KMS-11 (cell line): ENCODE measurements at regions not wholly inside any gene's neighbourhood (a gene's known extent, or its start where the extent isn't known, plus 50 kb on each side); places are given as distances from the start of the nearest gene placed in this dataset.

ENCODE experiments used
- H2AFZ ChIP-seq: fragments of 200-600 bp; sonication (generic); 2 replicates; pipeline ENCODE4 v1.6.1; 2016; ENCODE audit warnings: antibody characterized with exemption, mixed run types, low read depth
- H3K27ac ChIP-seq: fragments of 200-600 bp; sonication (generic); 2 replicates; pipeline ENCODE4 v1.6.1; 2016; ENCODE audit warnings: mild to moderate bottlenecking, mixed run types
- H3K27me3 ChIP-seq: fragments of 200-600 bp; sonication (generic); 2 replicates; pipeline ENCODE4 v1.6.1; 2017; ENCODE audit warnings: mild to moderate bottlenecking, low read depth, mixed run types, moderate library complexity; ENCODE audit not compliant: insufficient read depth
- H3K36me3 ChIP-seq: fragments of 200-600 bp; sonication (generic); 2 replicates; pipeline ENCODE4 v1.6.1; 2017; ENCODE audit warnings: mild to moderate bottlenecking, mixed run types; ENCODE audit not compliant: insufficient read depth
- H3K4me1 ChIP-seq: fragments of 200-600 bp; sonication (generic); 2 replicates; pipeline ENCODE4 v1.6.1; 2016; ENCODE audit warnings: mild to moderate bottlenecking, low read depth, mixed run types; ENCODE audit not compliant: poor library complexity, severe bottlenecking
- H3K4me2 ChIP-seq: fragments of 200-600 bp; sonication (generic); 2 replicates; pipeline ENCODE4 v1.7.0; 2016; ENCODE audit warnings: mild to moderate bottlenecking, mixed run types
- H3K4me3 ChIP-seq: fragments of 200-600 bp; sonication (generic); IDR thresholded peaks from 2 replicates; pipeline ENCODE4 v1.6.1; 2017; ENCODE audit warnings: low read depth, low read length, mixed read lengths; ENCODE audit not compliant: insufficient read depth
- H3K79me2 ChIP-seq: fragments of 200-600 bp; sonication (generic); 2 replicates; pipeline ENCODE4 v1.6.1; 2016; ENCODE audit warnings: low read depth, mixed run types; ENCODE audit not compliant: insufficient read depth
- H3K9ac ChIP-seq: fragments of 200-600 bp; sonication (generic); 2 replicates; pipeline ENCODE4 v1.6.1; 2016; ENCODE audit warnings: mild to moderate bottlenecking, mixed run types
- H4K20me1 ChIP-seq: fragments of 200-600 bp; sonication (generic); 2 replicates; pipeline ENCODE4 v1.6.1; 2016; ENCODE audit warnings: mild to moderate bottlenecking, mixed run types; ENCODE audit not compliant: insufficient read depth
- TF ChIP-seq, protein P1 (sequence below): fragments of 200-600 bp; sonication (generic); conservative IDR thresholded peaks from 2 replicates; pipeline ENCODE4 v1.6.1; 2017; ENCODE audit warnings: low read depth, mild to moderate bottlenecking, antibody characterized with exemption, low read length, moderate library complexity, mixed read lengths

DNA sequence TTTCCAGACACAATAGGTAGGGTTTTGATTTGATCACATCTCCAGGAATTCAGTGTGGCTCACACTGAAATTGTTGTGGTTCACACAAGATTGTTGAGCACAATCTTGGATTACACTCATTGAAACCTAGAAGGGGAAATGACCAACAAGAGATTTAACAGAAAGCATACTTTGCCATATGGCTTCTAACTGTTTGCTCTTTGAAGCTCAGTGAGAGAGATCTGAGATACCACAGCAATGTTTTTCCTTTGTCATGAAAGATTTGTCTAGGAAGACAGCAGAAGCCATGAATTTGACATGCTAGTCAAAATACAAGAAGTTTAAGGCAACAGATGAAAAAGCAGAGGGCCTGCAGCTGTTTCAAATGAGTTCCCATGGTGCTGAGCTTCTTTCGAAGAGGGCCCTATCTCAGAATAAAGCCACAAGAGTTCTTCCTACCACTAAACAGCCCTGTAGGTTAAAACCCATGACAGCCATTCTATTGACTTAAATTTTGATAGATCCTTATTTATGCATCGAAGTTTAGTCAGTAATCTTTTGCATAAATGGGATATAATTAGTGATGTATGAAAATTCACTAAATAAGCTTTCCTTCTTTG, 650.4 kb downstream of the LTN1 start:
- Histone ChIP-seq H3K36me3 (no peaks in the 10 kb centered on the region), H3K27me3 (no peaks in the 10 kb centered on the region), H3K4me2 (0 out of 2 replicates have a peak overlapping the region, but pooled peaks have one; percentile 4), H3K4me1 (peaks cover 13% of the 10 kb centered on the region), H3K9ac (no peak overlapping the region), H2AFZ (peak overlapping the region; percentile 5; the same call in 1 of the 2 replicates), H3K79me2 (no peaks in the 10 kb centered on the region), H4K20me1 (no peaks in the 10 kb centered on the region), H3K27ac (no peak overlapping the region), H3K4me3 (no peak overlapping the region)
- TF ChIP-seq, protein P1, sequence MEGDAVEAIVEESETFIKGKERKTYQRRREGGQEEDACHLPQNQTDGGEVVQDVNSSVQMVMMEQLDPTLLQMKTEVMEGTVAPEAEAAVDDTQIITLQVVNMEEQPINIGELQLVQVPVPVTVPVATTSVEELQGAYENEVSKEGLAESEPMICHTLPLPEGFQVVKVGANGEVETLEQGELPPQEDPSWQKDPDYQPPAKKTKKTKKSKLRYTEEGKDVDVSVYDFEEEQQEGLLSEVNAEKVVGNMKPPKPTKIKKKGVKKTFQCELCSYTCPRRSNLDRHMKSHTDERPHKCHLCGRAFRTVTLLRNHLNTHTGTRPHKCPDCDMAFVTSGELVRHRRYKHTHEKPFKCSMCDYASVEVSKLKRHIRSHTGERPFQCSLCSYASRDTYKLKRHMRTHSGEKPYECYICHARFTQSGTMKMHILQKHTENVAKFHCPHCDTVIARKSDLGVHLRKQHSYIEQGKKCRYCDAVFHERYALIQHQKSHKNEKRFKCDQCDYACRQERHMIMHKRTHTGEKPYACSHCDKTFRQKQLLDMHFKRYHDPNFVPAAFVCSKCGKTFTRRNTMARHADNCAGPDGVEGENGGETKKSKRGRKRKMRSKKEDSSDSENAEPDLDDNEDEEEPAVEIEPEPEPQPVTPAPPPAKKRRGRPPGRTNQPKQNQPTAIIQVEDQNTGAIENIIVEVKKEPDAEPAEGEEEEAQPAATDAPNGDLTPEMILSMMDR = no peak

DNA sequence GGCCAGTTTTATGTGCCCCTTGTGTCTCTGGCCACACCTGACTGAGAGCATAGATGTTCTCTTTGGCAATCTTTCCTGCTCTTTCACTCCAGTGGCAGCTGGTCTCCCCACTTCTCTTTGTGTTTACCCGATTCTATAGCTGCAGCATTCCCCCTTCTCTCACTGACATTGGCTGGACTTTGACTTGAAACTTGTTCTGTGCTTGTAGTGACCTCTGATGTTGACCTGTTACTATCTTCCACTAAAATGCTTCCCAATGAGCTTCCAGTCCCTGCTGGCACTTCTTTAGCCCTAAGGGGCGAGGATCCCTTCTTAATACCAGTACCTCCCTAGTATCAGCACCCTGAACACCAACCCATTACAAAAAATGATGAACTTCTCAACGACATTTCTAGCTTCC, 653.3 kb downstream of the LTN1 start:
- H3K36me3 ChIP-seq = no peaks in the 10 kb centered on the region
- H3K27ac ChIP-seq = no peak overlapping the region
- TF ChIP-seq, protein P1 = no peak

DNA sequence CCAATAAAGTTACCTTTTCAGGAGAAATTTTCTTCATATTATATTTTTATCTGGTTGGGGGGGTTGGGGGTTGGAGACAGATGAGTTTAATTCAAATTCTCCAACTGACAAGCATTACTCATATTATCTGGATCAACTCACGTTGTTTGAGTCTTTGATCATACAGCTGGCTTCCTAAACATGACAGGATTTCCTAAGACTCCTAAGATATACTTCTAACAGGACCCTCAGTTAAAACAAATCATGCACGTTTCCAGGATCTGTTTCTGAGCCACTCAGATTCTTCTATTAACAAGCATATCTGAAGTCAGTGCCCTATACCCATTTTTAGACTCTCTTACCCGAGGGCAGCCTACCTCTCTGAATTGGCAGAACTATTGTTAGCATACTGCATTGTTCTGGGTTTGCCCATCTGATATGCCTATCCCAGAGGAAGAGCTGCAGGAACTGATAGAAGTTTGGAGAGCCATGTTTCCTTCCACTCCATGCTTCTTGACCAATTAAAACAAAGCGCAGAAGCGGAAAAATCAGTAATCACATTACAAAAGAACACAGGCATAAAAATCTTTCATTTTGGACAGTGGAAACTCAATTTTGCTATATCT, 653.9 kb downstream of the LTN1 start:
- Histone ChIP-seq H3K4me1 (peaks cover 13% of the 10 kb centered on the region), H3K4me2 (no peak overlapping the region), H3K79me2 (no peaks in the 10 kb centered on the region), H3K9ac (no peak overlapping the region), H3K27me3 (no peaks in the 10 kb centered on the region), H2AFZ (no peak overlapping the region), H4K20me1 (no peaks in the 10 kb centered on the region), H3K27ac (no peak overlapping the region), H3K36me3 (no peaks in the 10 kb centered on the region), H3K4me3 (no peak overlapping the region)
- TF ChIP-seq, protein P1 = no peak

More for the DNA sequence above, 653.3 kb downstream of the LTN1 start:
- Histone ChIP-seq H3K9ac (no peak overlapping the region), H3K4me3 (no peak overlapping the region), H3K4me2 (no peak overlapping the region), H3K27me3 (no peaks in the 10 kb centered on the region), H3K79me2 (no peaks in the 10 kb centered on the region), H3K4me1 (peaks cover 13% of the 10 kb centered on the region), H4K20me1 (no peaks in the 10 kb centered on the region), H2AFZ (no peak overlapping the region)

DNA sequence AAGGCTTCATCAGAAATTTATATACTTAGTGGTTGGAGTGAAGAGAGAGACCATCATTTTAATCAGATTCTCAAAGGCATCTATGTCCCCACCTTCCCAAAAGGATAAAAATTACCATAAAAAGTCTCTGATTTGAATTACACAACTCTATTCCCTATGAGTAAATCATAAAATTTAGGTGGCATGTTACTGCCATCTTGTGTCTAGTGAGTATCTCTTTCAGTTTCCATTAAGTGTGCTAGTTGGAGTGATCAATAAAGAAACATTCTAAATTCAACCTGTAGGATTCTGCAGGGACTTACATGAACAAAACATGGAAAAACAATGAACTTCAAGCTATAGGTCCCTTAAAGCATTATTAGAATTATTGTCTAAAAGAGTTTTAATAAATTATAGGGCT, 655.4 kb downstream of the LTN1 start:
- TF ChIP-seq, protein P1 = peak; percentile 36; the same call in 1 of the 2 replicates
- Histone ChIP-seq H3K4me2 (no peak overlapping the region), H3K27ac (no peak overlapping the region), H3K4me3 (no peak overlapping the region), H3K36me3 (no peaks in the 10 kb centered on the region), H4K20me1 (no peaks in the 10 kb centered on the region), H3K79me2 (no peaks in the 10 kb centered on the region), H3K27me3 (no peaks in the 10 kb centered on the region), H3K4me1 (peaks cover 6% of the 10 kb centered on the region), H2AFZ (no peak overlapping the region), H3K9ac (no peak overlapping the region)
